ENCODE measurements at regions not wholly inside any gene's neighbourhood (a gene's known extent, or its start where the extent isn't known, plus 50 kb on each side); places are given as distances from the start of the nearest gene placed in this dataset.

DNA sequence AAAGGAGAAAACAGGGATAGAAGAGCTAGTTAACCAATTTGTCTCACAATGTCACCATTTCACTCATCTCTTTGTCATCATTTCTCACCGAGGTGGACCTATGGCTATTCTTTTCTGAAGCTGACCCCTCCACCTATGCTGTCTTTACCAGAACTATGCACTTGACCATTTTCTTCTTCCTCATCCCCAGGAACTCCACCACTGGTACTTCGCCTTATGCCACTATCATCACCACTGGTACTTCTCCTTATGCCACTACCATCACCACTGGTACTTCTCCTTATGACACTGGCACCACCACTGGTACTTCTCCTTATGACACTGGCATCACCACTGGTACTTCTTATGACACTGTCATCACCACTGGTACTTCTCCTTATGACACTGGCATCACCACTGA is 745.8 kb upstream of the CHAC2 start:
- Histone ChIP-seq H3K4me3 (ENCODE audit: control insufficient read depth in 2 of 3, extremely low read depth in 1 of 3, insufficient read depth in 2 of 3, low read depth in 1 of 3, low read length in 3 of 3) (no peak overlapping the region), H4K20me1 (ENCODE audit: control insufficient read depth, extremely low read depth, insufficient read depth, low read length) (no peaks in the 10 kb centered on the region), H3K27ac (ENCODE audit: control insufficient read depth, insufficient read depth, low read length) (no peak overlapping the region), H3K4me2 (ENCODE audit: control insufficient read depth, extremely low read depth, insufficient read depth, low read depth, low read length) (no peak overlapping the region), H3K36me3 (ENCODE audit: control insufficient read depth in 2 of 2, extremely low read depth in 1 of 2, insufficient read depth in 2 of 2, low read length in 2 of 2) (no peaks in the 10 kb centered on the region), H3K9ac (ENCODE audit: control insufficient read depth, extremely low read depth, insufficient read depth, low read length) (no peak overlapping the region), H3K79me2 (ENCODE audit: control insufficient read depth, insufficient read depth, low read length) (no peaks in the 10 kb centered on the region), H3K9me1 (ENCODE audit: control insufficient read depth, extremely low read depth, insufficient read depth, low read length) (no peaks in the 10 kb centered on the region), H3K9me3 (ENCODE audit: control insufficient read depth, low read depth, low read length) (no peaks in the 10 kb centered on the region), H2AFZ (ENCODE audit: control insufficient read depth, low read length) (no peak overlapping the region), H3K27me3 (ENCODE audit: control insufficient read depth, extremely low read depth, insufficient read depth, low read length) (no peaks in the 10 kb centered on the region), H3K4me1 (ENCODE audit: control insufficient read depth, extremely low read depth, insufficient read depth, low read length) (no peaks in the 10 kb centered on the region)
- DNase-seq (ENCODE audit: low read depth, low spot score) (no peak), FAIRE-seq (no peak)
- no peak for TF ChIP-seq EZH2 (IDR thresholded peaks at IDR 0.05; ENCODE audit: low read length)
- TF ChIP-seq, protein P1, sequence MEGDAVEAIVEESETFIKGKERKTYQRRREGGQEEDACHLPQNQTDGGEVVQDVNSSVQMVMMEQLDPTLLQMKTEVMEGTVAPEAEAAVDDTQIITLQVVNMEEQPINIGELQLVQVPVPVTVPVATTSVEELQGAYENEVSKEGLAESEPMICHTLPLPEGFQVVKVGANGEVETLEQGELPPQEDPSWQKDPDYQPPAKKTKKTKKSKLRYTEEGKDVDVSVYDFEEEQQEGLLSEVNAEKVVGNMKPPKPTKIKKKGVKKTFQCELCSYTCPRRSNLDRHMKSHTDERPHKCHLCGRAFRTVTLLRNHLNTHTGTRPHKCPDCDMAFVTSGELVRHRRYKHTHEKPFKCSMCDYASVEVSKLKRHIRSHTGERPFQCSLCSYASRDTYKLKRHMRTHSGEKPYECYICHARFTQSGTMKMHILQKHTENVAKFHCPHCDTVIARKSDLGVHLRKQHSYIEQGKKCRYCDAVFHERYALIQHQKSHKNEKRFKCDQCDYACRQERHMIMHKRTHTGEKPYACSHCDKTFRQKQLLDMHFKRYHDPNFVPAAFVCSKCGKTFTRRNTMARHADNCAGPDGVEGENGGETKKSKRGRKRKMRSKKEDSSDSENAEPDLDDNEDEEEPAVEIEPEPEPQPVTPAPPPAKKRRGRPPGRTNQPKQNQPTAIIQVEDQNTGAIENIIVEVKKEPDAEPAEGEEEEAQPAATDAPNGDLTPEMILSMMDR (optimal IDR thresholded peaks at IDR 0.05 in 1 of 3, IDR thresholded peaks at IDR 0.05 in 1 of 3, conservative IDR thresholded peaks at IDR 0.05 in 1 of 3; ENCODE audit: extremely low read depth in 1 of 3, insufficient read depth in 2 of 3, low read length in 3 of 3), result no peak
- dilution Hi-C loops (cut with MboI; ENCODE audit: extremely low pct_ligation_motif_present, low sequenced_read_pairs), result no loop called here

DNA sequence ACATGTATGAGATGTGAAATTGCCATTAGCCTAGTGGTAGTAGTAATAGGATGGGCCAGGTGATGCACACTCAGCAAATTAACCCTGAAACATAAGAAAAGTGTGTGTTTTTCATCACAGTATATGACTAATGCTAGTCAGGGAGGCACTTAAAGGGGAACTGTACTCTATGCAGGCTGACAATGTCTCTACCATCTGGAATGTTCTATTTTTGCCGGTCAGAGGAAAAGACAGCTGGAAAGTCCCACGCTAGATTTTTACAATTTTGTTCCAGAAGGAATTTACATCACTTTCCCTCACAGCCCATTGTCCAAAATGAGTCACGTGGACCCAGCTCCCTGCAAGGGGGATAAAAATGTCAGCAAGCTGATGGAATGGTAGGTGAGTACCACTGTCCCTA is 746.3 kb upstream of the CHAC2 start:
- Histone ChIP-seq H4K20me1 (ENCODE audit: control insufficient read depth, extremely low read depth, insufficient read depth, low read length) (no peaks in the 10 kb centered on the region), H3K4me2 (ENCODE audit: control insufficient read depth, extremely low read depth, insufficient read depth, low read depth, low read length) (no peak overlapping the region), H3K9ac (ENCODE audit: control insufficient read depth, extremely low read depth, insufficient read depth, low read length) (no peak overlapping the region), H3K4me1 (ENCODE audit: control insufficient read depth, extremely low read depth, insufficient read depth, low read length) (no peaks in the 10 kb centered on the region), H3K79me2 (ENCODE audit: control insufficient read depth, insufficient read depth, low read length) (no peaks in the 10 kb centered on the region), H3K27ac (ENCODE audit: control insufficient read depth, insufficient read depth, low read length) (no peak overlapping the region), H3K4me3 (ENCODE audit: control insufficient read depth in 2 of 3, extremely low read depth in 1 of 3, insufficient read depth in 2 of 3, low read depth in 1 of 3, low read length in 3 of 3) (no peak overlapping the region), H3K9me3 (ENCODE audit: control insufficient read depth, low read depth, low read length) (no peaks in the 10 kb centered on the region), H3K36me3 (ENCODE audit: control insufficient read depth in 2 of 2, extremely low read depth in 1 of 2, insufficient read depth in 2 of 2, low read length in 2 of 2) (no peaks in the 10 kb centered on the region), H3K9me1 (ENCODE audit: control insufficient read depth, extremely low read depth, insufficient read depth, low read length) (no peaks in the 10 kb centered on the region), H2AFZ (ENCODE audit: control insufficient read depth, low read length) (no peak overlapping the region), H3K27me3 (ENCODE audit: control insufficient read depth, extremely low read depth, insufficient read depth, low read length) (no peaks in the 10 kb centered on the region)
- no peak for DNase-seq (ENCODE audit: low read depth, low spot score)
- TF ChIP-seq, protein P1 (optimal IDR thresholded peaks at IDR 0.05 in 1 of 3, IDR thresholded peaks at IDR 0.05 in 1 of 3, conservative IDR thresholded peaks at IDR 0.05 in 1 of 3; ENCODE audit: extremely low read depth in 1 of 3, insufficient read depth in 2 of 3, low read length in 3 of 3), result no peak
- no peak for TF ChIP-seq EZH2 (IDR thresholded peaks at IDR 0.05; ENCODE audit: low read length)
- FAIRE-seq, result no peak
- dilution Hi-C loops (cut with MboI; ENCODE audit: extremely low pct_ligation_motif_present, low sequenced_read_pairs), result no loop called here
